Anterior cingulate cortex (tissue), 58 donors: ENCODE measurements at regions not wholly inside any gene's neighbourhood (a gene's known extent, or its start where the extent isn't known, plus 50 kb on each side); places are given as distances from the start of the nearest gene placed in this dataset.
A peak's percentile ranks its signal among the peaks of the same experiment; 100 is the strongest.
"Not testable (repeated sequence)": the region's sequence is repeated elsewhere in the genome, so short reads cannot be mapped to it uniquely, and the experiment has no call there.

Source experiments
- DNase-seq, 58 donors: peaks; one replicate each; lab custom pipeline; 2025; lab: John Stamatoyannopoulos, UW

DNA sequence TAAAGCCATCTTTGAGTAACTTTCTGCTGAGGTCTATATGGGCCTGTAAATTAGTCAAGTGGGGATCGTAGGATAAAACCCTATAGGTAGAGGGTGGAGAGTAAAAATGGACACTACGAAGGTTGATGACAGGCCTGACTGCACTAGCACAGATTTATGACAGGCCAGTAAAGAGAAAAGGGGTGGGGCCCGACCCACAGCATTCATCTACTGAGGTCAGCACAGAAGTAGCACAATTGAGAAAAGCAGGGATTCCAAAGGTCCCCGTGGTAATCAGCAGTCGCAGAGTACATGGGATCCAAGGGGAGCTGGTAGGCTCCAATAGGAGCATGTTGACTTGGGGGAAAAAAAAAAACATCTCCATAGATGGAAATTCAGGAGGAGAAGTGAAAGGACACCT, 660.4 kb downstream of the TFAP2A start:
- no peak for DNase-seq

DNA sequence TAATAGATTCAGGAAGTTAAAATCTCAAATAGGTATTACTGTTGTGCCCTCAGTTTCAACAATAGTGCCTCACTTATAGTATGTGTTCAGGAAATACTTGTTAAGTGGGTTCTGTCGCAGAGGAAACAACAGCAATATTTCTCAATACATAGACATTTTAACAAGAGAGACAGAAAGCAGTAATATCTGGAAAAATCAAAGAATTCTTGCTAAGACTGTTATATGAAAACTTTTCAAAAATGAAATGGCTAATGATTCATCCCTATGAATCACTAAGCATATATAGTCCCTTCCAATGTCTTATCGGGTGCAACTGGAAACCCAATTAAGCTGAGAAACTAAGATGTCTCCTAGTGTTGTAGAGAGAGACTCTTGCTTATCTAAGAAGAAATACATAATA, 668.9 kb downstream of the TFAP2A start:
- DNase-seq = no peak

DNA sequence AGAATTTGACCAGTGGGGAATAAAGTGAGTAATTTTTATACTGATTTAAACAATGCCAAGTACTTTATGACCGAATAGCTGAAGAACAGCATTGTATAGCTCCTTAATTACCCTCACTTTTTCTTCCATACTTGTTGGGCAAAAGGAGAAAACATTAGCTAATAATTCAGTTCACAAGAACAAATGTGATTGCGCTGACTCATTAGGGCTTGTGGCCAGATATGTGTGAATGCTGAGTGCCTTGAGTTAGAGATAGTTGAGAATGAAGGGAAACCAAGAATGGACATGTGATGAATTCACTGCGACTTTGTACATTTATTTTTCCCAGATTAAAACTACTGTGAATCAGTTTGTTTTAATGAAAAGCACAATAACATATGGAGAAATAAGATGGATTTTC, 669.4 kb downstream of the TFAP2A start:
- no peak for DNase-seq

DNA sequence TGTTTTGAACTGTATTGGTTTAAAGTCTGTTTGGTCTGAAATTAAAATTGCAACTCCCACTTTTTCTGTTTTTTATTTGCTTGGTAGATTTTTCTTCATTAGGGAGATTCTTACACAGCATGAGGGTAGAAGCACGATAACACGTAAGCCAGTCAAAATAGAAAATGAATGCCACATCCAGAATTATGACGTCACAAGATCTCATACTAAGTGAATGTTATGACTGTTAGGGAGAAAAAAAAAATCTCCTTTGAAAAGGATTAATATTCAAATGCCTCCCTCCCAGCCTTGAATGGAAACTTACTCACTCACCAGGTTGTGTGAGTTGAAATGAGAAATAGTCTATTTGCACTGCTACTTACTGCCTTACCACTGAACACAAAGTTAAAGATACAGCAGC, 670.8 kb downstream of the TFAP2A start:
- no peak for DNase-seq

DNA sequence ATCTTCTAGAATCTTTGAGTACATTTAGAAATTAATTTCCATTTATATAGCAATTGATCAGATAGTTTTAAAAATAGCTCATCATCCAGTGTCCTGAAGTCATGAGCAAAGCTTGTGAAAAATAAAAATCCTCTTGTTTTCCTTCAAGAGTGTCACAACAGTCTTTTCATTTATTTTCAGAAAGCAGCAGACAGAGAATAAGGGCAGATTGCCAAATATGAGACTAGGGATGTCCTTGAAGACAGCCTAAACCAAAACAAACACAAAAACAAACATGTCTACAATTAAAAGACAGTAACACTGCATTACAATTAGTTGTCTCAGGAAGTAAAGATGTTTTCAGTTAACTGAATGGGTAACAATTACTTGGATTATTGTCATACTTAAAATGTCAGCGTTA, 682.8 kb downstream of the TFAP2A start:
- no peak for DNase-seq

DNA sequence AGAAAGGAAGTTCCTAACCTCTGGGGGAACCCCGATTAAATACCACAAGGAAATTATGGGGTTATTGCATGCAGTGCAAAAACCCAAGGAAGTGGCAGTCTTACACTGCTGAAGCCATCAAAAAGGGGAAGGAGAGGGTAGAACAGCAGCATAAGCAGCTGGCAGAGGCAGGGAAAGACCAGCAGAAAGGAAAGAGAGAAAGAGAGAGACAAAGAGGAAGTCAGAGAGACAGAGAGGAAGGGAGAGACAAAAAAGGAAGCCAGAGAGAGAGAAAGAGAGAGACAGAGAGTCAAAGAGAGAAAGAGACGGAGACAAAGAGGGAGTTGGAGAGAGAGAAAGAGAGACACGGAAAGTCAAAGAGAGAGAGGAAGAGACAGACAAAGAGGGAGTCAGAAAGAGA, 689.1 kb downstream of the TFAP2A start:
- DNase-seq = not testable (repeated sequence)

DNA sequence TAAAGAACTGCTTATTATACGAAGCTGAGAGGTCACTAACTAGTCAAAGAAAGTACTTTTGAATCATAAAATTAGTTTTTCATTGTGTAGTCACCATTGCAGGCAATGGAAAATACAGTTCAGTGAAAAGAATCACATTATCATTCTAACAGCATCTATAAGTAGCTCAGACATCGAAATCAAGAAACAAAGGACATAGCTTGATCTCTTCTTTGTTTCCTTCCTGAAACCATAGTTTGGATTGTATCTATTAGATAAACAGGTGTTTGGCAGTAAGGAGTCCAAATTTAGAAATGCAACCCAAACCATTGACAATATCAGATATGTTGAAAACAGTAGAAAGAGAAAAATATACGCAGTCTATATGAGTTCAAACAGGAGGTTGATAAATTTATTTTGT, 697.3 kb downstream of the TFAP2A start:
- DNase-seq = no peak

DNA sequence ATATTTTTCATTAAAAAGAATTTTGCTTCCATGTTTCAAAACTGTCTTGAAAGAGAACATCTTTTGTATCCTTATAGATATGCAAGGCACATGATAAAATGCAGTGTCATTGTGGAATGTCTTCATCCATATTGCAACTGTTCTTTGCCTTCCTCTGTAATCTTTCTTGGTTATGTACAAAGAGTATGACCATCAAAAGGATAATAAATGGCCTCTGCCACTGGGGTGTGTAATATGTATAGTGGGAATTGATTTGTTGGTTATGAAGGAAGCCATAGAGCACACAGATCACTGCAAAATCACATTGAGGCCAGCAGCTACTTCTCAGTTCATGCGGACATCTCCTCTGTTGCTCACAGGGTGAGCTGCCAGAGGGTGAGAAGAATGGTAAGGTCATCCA, 703.5 kb downstream of the TFAP2A start:
- DNase-seq = no peak

DNA sequence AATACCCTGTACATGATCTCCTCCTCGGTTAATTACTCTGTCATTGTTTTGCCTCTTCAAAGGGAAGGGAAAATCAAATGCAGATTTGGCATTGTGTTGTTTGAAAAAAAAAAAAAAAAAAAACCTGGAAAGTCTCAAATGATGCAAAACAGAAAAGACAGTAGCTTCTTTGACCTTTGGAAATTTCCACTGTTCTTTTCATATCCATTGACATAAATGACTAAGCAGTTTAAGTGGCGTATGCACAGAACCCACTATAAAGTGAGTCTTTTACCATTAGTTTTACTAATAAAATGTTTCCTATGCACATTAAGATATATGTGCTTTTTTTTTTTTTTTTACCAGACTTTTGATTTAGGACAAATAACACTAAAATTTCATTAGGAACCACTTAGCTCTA, 704.3 kb downstream of the TFAP2A start:
- no peak for DNase-seq

DNA sequence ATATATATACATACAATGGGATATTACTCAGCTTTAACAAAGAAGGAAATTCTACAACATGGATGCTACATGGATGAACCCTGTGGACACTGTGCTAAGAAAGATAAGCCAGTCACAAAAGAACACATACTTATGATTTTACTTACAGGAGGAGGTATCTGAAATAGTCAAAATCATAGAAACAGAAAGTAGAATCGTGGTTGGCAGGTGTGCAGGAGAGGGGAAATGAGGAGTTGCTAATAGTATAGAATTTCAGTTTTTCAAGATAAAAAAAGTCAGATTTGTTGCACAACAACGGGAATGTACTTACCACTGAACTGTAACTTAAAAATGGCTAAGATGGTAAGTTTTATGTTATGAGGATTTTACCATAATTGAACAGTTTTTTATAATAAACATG, 706.3 kb downstream of the TFAP2A start:
- DNase-seq = no peak

DNA sequence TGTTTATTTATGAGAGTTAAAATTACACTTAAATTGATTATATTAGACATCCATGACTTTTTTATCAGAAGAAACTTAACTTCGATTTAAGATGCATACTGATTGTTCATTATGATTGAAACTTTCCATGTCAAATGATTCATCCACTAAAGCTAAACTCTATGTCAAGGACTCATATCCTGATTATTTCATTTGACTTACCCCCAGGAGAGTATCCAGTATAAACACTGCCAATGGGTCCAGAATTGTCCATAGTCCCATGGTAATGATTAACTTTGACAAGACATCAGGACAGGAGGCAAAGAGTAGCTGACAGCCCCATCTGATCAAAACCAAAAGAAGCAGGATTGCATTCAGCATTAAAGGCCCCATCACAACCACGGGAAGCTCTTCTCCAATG, 709.9 kb downstream of the TFAP2A start:
- no peak for DNase-seq

DNA sequence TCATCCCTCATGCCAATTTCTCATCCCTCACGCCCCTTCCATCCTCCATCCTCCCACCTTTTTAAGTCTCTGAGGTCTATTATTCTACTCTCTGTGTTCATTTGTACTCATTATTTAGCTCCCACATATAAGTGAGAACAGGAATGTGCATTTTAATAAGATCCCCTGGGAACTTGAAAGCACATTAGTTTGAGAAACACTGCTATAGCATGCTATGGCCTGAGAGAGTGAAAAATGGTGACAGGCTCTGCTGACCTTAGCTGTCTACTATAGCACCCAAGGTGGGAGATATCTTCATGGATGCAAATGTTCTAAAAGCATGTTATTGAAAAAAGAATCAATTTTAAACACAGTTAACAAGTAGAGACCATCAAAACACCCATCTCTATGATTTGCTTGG, 712.0 kb downstream of the TFAP2A start:
- no peak for DNase-seq

DNA sequence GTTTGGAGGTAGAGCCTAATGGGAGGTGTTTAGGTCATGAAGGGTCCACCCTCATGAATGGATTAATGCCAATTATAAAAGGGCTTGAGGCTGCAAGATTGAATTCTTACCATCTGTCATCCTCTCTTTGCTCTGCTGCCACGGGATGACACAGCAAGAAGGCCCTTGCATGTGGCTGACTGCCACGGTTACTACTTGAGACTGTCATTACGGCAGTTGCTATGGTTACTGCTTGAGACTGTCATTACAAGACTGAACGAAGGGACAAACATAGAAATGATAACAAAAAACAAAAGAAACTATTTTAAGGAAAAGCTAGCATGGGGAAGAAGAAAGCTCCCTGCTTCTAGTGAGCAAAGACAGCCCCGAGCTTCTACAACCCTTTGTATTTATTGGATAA, 715.0 kb downstream of the TFAP2A start:
- peak in 26 of 58 donors; percentile 0 to 49 (median 6) for DNase-seq

DNA sequence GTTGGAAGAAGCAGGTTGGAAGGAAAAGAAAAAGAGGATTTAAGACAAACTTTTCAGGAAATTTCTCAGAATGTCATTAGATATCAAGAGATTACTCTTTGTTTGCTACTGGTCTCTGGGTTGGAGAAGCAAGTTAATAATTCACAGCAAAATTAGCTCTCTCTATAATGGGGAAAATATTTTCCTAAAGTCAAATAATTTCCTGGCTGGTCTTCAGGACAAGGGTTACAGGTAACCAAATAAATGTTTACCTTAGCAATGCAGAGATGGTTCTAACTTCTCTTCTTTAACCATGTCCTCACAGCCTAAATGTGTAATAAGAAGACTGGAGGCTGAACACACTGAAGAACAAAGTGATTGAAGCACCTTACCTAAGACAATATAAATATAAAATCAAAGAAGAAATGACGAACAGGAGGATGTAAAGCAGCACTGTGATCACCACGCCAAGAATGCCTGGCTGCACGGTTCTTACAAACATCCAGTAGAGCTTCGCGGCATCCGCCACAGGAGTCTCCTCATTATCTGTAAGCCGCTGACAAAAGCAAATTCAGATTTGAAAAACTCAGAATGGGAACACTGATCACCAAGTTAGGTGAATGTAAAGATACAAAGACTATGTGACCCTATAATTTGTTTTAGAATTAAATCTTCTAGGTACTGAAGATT, 717.5 kb downstream of the TFAP2A start:
- no peak for DNase-seq

DNA sequence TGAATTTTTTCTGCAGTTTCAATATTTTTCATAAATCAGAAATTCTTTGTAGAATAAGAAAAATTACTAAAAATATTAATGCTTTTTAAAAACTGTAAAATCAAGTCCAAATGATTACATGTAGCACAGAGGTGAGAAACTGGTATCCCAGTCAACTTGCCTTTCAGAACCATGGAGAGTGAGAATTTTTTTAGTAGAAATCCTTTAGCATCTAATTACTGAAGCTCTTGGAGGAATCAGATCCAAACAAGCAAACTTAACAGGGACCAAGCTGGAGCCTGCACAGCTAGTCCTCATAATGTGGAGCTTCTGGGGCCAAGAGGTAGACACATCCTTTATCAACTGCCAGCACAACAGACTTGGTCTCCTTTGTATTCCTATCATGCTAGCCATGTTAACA, 724.5 kb downstream of the TFAP2A start:
- no peak for DNase-seq

DNA sequence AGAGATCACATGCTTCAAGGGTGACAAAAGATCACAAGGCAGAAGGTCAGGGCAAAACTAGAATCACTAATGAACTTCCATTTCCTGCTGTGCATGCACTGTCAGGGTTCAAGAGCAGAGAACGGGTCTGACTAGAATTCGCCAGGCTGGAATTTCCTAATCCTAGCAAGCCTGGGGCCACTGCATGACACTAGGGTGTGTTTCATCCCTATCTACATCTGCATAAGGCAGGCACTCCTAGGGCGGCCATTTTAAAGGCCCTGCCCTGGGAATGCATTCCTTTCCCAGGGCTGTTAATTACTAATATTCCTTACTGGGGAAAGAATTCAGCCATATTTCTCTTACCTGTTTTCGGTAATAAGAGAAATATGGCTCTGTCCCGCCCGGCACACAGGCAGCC, 734.1 kb downstream of the TFAP2A start:
- not testable (repeated sequence) for DNase-seq

DNA sequence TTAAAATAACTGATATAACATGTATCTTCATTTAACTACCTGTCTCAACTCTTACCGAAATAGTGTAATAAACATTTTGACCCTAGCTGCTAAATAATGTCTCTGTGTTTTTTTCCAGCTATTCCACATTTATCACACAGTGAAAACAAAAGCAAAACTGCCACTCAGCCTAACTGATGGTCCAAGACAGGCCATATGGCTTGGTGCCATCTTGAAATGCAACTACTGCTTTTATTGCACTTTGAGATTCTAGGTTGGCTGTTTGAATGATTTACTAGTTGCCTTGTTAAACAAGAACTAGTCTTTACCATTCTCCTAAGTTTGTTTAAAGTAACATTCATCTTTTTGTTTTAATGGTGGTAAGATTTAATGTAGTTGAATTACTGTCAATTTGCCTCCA, 739.8 kb downstream of the TFAP2A start:
- no peak for DNase-seq

DNA sequence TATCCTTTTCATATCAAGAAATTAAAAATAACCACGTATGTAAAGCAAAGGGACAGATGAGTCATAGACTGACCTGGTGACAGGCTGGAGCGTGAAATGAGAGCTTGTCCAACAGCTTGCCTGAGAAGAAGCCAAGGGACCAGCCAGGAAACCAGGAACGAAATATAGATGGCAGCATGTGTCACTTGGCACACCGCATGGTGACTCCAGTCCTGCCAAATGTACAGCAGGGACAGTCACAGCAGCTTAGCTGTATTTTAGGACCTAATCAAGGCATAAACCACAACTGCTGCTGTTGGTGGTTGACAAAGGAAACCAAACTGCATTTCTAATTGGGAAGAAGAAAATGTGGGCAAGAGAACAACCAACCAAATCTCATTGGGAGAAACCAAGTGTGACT, 755.0 kb downstream of the TFAP2A start:
- DNase-seq = no peak

DNA sequence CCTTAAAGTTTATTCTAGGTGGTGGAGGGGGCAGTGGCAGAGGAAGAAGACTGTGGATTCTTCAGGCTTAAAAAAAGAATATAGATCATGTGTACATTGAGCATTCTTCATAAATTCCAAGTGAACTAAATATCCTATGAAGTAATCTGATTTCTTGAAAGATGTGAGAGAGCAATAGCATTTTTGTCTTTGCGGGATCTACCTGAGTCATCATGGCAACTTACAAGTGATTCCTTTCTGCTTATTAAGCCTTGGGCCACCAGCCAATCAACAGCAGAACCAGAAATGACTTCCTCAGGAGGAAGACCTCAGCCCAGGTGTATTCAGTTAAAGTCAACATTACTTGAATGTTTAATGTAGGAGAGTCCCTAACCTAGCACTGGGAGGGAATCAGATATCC, 756.9 kb downstream of the TFAP2A start:
- DNase-seq = no peak

DNA sequence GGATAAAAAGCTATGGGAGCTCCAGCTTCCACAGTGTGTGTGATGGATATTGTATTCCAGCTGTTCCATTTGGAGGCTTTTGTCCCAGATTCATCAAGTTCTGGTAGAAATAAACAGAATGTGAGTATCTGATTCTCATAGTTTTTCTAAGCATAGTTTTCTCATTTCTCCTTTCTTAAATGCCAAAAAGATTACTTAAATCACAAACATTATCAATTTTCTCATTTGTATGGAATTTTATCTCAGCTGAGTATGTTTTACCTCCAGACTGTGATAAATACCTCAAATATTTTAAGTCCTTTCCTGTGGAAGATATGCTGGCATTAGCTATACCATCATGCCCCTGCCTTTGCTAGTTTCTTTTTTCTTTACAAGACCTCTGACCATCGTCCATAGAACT, 767.3 kb downstream of the TFAP2A start:
- DNase-seq = no peak

DNA sequence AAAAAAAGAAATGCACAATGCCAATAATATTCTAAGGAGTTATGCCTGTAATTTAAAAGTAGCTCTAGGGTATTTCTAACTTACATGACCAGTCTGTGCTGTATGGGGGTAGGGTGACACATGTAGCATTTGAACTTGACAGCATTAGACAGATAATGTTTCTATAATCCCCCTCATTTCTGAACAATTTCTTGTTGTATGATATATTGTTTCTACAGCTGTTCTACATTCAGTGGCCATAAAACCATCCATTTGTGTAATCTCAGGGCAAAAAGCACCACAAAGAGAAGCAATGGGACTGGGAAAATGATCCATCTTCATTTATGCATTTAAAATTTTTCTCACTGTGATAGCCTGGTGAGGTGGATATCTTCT, 767.8 kb downstream of the TFAP2A start:
- no peak for DNase-seq

DNA sequence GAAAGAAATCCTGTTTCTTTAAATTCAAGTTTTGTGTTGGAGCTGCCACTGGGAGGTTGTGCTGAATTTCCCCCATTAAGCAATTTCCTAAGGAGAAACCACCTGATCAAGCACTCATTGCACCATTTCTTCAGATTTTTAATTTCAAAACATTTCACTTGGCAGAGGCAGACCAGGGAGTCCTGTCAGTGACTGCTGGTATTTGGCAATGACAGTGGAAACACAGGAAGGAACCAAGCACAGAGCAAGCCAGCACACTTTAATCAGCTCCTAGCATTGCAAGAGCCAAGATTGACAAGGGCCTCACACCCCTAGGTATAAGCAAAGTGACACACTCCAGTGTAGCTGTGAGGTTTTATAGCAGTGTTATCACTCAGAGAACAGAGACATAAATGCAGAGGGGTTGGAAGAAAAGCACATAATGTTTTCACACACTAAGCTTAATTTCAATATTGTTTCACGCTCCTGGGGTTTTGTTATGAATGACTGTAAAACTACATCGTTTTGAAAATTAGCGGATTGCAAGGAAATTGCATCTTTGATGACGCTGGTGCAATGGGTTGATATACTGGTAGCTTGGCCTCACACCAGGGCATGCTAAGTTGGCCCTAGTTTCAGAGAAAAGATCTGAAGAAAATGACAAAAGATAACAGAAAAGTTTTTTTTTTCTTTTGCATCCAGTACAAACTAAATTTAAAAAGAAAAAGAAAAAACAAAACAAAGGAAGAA, 768.4 kb downstream of the TFAP2A start:
- DNase-seq = no peak

DNA sequence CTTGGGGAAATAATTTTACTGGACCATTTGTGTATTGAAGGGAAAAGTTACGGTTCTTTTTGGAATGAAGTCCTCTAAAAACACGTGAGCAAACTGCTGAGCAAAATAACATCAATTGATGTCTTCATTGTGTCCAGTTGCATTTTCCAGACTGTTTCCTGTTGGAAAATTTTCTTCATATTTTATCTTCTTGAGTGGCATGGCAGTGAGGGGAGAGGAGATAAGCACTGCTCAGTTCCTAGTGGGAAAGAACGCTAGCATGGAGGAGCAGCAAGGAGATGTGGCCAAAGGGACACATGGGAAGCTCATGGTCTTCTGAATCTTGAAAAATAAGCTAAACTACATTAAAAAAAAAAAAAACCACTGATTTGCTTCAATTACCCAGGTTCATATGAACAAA, 776.0 kb downstream of the TFAP2A start:
- no peak for DNase-seq
